CD4-positive, alpha-beta T cell treated with Interferon gamma for 1 hour (primary cell): ENCODE measurements at regions not wholly inside any gene's neighbourhood (a gene's known extent, or its start where the extent isn't known, plus 50 kb on each side); places are given as distances from the start of the nearest gene placed in this dataset.
"Not testable (repeated sequence)": the region's sequence is repeated elsewhere in the genome, so short reads cannot be mapped to it uniquely, and the experiment has no call there.

Experiments used
- DNase-seq: peaks from one replicate; pipeline ENCODE4 v3.0.0-alpha.2; 2020

- not testable (repeated sequence) for DNase-seq
Observed at GRCh38 chrX:67213686-67214085, 330.1 kb upstream of the AR start.

- DNase-seq, result no peak
Observed at GRCh38 chrX:67207912-67208311, 335.9 kb upstream of the AR start.

GRCh38 chrX:67159437-67159836, 384.4 kb upstream of the AR start:
- no peak for DNase-seq

- DNase-seq, result no peak
Observed at GRCh38 chrX:67114635-67115034, 429.2 kb upstream of the AR start.

- no peak for DNase-seq
Observed at GRCh38 chrX:67105758-67106116, 438.1 kb upstream of the AR start.

- DNase-seq, result no peak
Observed at GRCh38 chrX:67104982-67105757, 438.7 kb upstream of the AR start.

GRCh38 chrX:67100031-67100884, 443.6 kb upstream of the AR start:
- no peak for DNase-seq

GRCh38 chrX:67094061-67094460, 449.8 kb upstream of the AR start:
- DNase-seq, result no peak

- DNase-seq, result no peak
Observed at GRCh38 chrX:67050760-67051159, 411.9 kb upstream of the EDA2R start.

- DNase-seq, result no peak
Observed at GRCh38 chrX:67044866-67045265, 406.0 kb upstream of the EDA2R start.

GRCh38 chrX:67044029-67044653, 405.3 kb upstream of the EDA2R start:
- DNase-seq, result no peak

- DNase-seq, result no peak
Observed at GRCh38 chrX:67004451-67004850, 365.6 kb upstream of the EDA2R start.

- no peak for DNase-seq
Observed at GRCh38 chrX:66994729-66995128, 355.9 kb upstream of the EDA2R start.

GRCh38 chrX:66992077-66992476, 353.2 kb upstream of the EDA2R start:
- DNase-seq, result not testable (repeated sequence)

GRCh38 chrX:66988331-66988730, 349.5 kb upstream of the EDA2R start:
- no peak for DNase-seq

GRCh38 chrX:66961665-66962064, 322.8 kb upstream of the EDA2R start:
- no peak for DNase-seq

GRCh38 chrX:66931713-66932112, 292.8 kb upstream of the EDA2R start:
- no peak for DNase-seq

GRCh38 chrX:66930516-66930915, 291.6 kb upstream of the EDA2R start:
- DNase-seq, result not testable (repeated sequence)

- no peak for DNase-seq
Observed at GRCh38 chrX:66920296-66920695, 281.4 kb upstream of the EDA2R start.

GRCh38 chrX:66919280-66919832, 280.5 kb upstream of the EDA2R start:
- no peak for DNase-seq

GRCh38 chrX:66918511-66918910, 279.6 kb upstream of the EDA2R start:
- DNase-seq, result no peak

- no peak for DNase-seq
Observed at GRCh38 chrX:66915893-66916292, 277.0 kb upstream of the EDA2R start.

GRCh38 chrX:66914080-66914479, 275.2 kb upstream of the EDA2R start:
- no peak for DNase-seq

GRCh38 chrX:66912417-66912816, 273.5 kb upstream of the EDA2R start:
- no peak for DNase-seq
